ENCODE measurements at regions not wholly inside any gene's neighbourhood (a gene's known extent, or its start where the extent isn't known, plus 50 kb on each side); places are given as distances from the start of the nearest gene placed in this dataset.

- Mint-ChIP-seq H3K9me3 (no peaks in the 10 kb centered on the region), H3K36me3 (ENCODE audit: insufficient read depth) (no peaks in the 10 kb centered on the region), H3K27me3 (peaks cover 10 to 17% of the 10 kb centered on the region in 2 donors), H3K27ac (no peak overlapping the region), H3K4me3 (no peak overlapping the region), H3K4me1 (ENCODE audit: low read depth in 2 of 2) (no peaks in the 10 kb centered on the region)
- ATAC-seq (replicated peaks) = no peak
- no peak for DNase-seq
Observed at GRCh38 chr20:10780901-10781300, 107.1 kb upstream of the JAG1 start.

GRCh38 chr20:10781526-10781925 is 107.7 kb upstream of the JAG1 start:
- Mint-ChIP-seq H3K9me3 (no peaks in the 10 kb centered on the region), H3K27ac (no peak overlapping the region), H3K4me3 (no peak overlapping the region), H3K4me1 (ENCODE audit: low read depth in 2 of 2) (no peaks in the 10 kb centered on the region), H3K27me3 (peaks cover 10 to 16% of the 10 kb centered on the region in 2 donors), H3K36me3 (ENCODE audit: insufficient read depth) (no peaks in the 10 kb centered on the region)
- ATAC-seq (replicated peaks) (no peak), DNase-seq (no peak)

- DNase-seq = no peak
- no peak overlapping the region for H3K27ac Mint-ChIP-seq
- H3K36me3 Mint-ChIP-seq (ENCODE audit: insufficient read depth) = no peaks in the 10 kb centered on the region
- no peak for ATAC-seq (replicated peaks)
- H3K4me3 Mint-ChIP-seq = no peak overlapping the region
- H3K27me3 Mint-ChIP-seq = peaks cover 10 to 21% of the 10 kb centered on the region in 2 donors
- H3K4me1 Mint-ChIP-seq (ENCODE audit: low read depth in 2 of 2) = no peaks in the 10 kb centered on the region
- peaks cover 0 to 2% of the 10 kb centered on the region in 2 donors for H3K9me3 Mint-ChIP-seq
Observed at GRCh38 chr20:10783707-10784553, 110.1 kb upstream of the JAG1 start.

DNA sequence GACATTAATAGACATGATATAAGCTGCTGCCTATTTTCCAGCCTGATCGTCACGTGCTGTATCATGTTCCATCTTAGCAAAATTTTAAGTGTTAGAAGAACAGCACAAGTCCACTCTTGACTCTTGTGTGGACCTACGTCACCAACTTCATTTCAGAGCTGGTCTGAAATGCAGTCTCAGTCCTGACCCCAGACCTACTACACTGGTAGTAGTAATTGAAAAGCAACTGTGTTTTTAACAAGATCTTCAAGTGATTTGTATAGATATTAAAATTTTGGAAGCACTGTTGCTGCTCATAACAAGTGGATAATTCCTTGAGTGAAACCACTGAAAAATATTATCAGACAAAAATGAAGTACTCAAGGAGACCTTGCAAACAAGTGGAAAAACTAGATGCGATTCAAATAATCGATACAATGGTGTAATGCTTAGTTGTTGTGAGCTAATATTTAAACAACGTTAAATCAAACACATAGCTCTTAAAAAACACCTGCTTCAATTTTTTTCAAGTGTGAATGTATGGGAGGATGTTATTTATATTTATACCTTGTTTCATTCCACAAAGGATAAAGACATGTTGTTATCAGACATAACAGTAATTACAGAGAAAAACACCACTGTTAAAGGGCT is 110.9 kb upstream of the JAG1 start:
- H3K27ac Mint-ChIP-seq = no peak overlapping the region
- H3K36me3 Mint-ChIP-seq (ENCODE audit: insufficient read depth) = no peaks in the 10 kb centered on the region
- H3K4me3 Mint-ChIP-seq = no peak overlapping the region
- DNase-seq = no peak
- no peak for ATAC-seq (replicated peaks)
- no peaks in the 10 kb centered on the region for H3K4me1 Mint-ChIP-seq (ENCODE audit: low read depth in 2 of 2)
- peaks cover 2 to 4% of the 10 kb centered on the region in 2 donors for H3K9me3 Mint-ChIP-seq
- peaks cover 10 to 21% of the 10 kb centered on the region in 2 donors for H3K27me3 Mint-ChIP-seq

DNA sequence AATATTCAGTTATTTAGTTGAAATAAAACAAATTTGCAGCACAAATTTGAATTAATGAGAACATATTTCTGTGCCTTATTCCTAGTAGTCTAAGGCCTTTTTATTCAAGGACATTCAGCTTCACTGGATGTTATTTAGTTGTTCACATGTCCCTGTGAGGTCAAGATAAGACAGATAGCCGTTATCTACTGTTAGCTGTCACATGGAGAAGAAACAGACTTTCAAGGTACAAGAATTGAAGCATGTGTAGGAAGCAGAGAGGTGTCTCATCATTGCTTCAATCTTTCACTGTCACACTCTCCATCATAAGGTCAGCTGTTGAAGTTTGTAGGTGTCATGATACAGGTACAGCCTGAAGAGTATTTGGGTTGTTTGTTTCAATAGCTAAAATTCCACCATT is 112.9 kb upstream of the JAG1 start:
- peaks cover 7 to 17% of the 10 kb centered on the region in 2 donors for H3K27me3 Mint-ChIP-seq
- peaks cover 2 to 6% of the 10 kb centered on the region in 2 donors for H3K9me3 Mint-ChIP-seq
- H3K27ac Mint-ChIP-seq = no peak overlapping the region
- H3K36me3 Mint-ChIP-seq (ENCODE audit: insufficient read depth) = no peaks in the 10 kb centered on the region
- H3K4me1 Mint-ChIP-seq (ENCODE audit: low read depth in 2 of 2) = no peaks in the 10 kb centered on the region
- H3K4me3 Mint-ChIP-seq = no peak overlapping the region
- DNase-seq (no peak), ATAC-seq (replicated peaks) (no peak)

GRCh38 chr20:10788055-10788454 is 114.3 kb upstream of the JAG1 start:
- Mint-ChIP-seq H3K36me3 (ENCODE audit: insufficient read depth) (no peaks in the 10 kb centered on the region), H3K4me1 (ENCODE audit: low read depth in 2 of 2) (no peaks in the 10 kb centered on the region), H3K9me3 (peaks cover 2 to 6% of the 10 kb centered on the region in 2 donors), H3K27me3 (peaks cover 0 to 10% of the 10 kb centered on the region in 2 donors), H3K27ac (no peak overlapping the region), H3K4me3 (no peak overlapping the region)
- DNase-seq = no peak
- ATAC-seq (replicated peaks) = no peak

DNA sequence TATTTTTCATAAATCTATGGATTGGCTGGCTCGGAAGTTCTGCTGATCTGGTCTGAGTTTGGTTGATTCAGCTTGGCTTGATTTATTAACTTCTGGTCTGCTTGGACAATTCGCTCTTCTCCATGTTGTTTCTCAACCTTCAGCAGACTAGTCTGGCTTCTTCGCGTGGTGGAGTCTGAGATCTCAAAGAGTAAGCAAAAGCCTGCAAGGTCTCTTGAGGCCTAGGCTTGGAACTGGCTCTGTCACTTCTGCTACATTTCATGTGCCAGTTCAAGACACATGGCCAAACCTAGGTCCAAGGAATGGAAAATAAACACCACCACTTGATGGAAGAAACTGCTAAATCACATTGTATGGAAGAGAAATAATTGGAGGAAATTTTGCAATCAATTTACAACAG is 115.1 kb upstream of the JAG1 start:
- DNase-seq (no peak), ATAC-seq (replicated peaks) (no peak)
- Mint-ChIP-seq H3K9me3 (peaks cover 2 to 6% of the 10 kb centered on the region in 2 donors), H3K27ac (no peak overlapping the region), H3K36me3 (ENCODE audit: insufficient read depth) (no peaks in the 10 kb centered on the region), H3K4me3 (no peak overlapping the region), H3K4me1 (ENCODE audit: low read depth in 2 of 2) (no peaks in the 10 kb centered on the region), H3K27me3 (peaks cover 0 to 10% of the 10 kb centered on the region in 2 donors)

GRCh38 chr20:10789386-10789785 is 115.6 kb upstream of the JAG1 start:
- H3K9me3 Mint-ChIP-seq = peaks cover 2 to 6% of the 10 kb centered on the region in 2 donors
- no peak for DNase-seq
- no peak overlapping the region for H3K27ac Mint-ChIP-seq
- H3K27me3 Mint-ChIP-seq = peaks cover 0 to 5% of the 10 kb centered on the region in 2 donors
- H3K4me3 Mint-ChIP-seq = no peak overlapping the region
- ATAC-seq (replicated peaks) = no peak
- H3K4me1 Mint-ChIP-seq (ENCODE audit: low read depth in 2 of 2) = no peaks in the 10 kb centered on the region
- H3K36me3 Mint-ChIP-seq (ENCODE audit: insufficient read depth) = no peaks in the 10 kb centered on the region

DNA sequence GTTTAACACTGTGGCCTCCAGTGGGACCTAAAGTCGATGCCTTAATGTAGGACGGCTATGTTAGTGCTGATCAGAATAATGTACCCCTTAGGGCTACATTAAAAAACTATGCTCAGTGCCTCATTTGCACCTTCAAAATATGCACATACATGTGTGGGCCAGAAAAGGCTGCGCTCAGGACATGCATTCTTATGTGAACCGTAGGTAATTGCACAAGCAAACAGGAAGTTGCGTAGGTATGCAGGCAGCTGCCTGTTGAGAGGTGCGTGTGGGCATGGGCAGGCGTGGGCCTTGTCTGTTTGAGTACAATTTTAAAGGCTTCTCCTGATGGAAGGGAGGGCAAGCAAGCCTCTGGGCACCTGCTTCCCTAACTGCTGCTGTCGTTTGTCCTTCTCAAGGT is 116.2 kb upstream of the JAG1 start:
- DNase-seq = no peak
- Mint-ChIP-seq H3K27ac (no peak overlapping the region), H3K9me3 (peaks cover 2 to 6% of the 10 kb centered on the region in 2 donors), H3K4me3 (no peak overlapping the region), H3K4me1 (ENCODE audit: low read depth in 2 of 2) (no peaks in the 10 kb centered on the region), H3K36me3 (ENCODE audit: insufficient read depth) (no peaks in the 10 kb centered on the region), H3K27me3 (peaks cover 0 to 5% of the 10 kb centered on the region in 2 donors)
- ATAC-seq (replicated peaks) = no peak

- ATAC-seq (replicated peaks) (no peak), DNase-seq (no peak)
- no peak overlapping the region for H3K4me3 Mint-ChIP-seq
- peaks cover 0 to 5% of the 10 kb centered on the region in 2 donors for H3K27me3 Mint-ChIP-seq
- H3K4me1 Mint-ChIP-seq (ENCODE audit: low read depth in 2 of 2) = no peaks in the 10 kb centered on the region
- H3K27ac Mint-ChIP-seq = no peak overlapping the region
- peaks cover 0 to 6% of the 10 kb centered on the region in 2 donors for H3K9me3 Mint-ChIP-seq
- H3K36me3 Mint-ChIP-seq (ENCODE audit: insufficient read depth) = no peaks in the 10 kb centered on the region
Observed at GRCh38 chr20:10792291-10792690, 118.5 kb upstream of the JAG1 start.

GRCh38 chr20:10793766-10794165 is 120.0 kb upstream of the JAG1 start:
- Mint-ChIP-seq H3K4me3 (no peak overlapping the region), H3K4me1 (ENCODE audit: low read depth in 2 of 2) (no peaks in the 10 kb centered on the region), H3K9me3 (peaks cover 0 to 6% of the 10 kb centered on the region in 2 donors), H3K36me3 (ENCODE audit: insufficient read depth) (no peaks in the 10 kb centered on the region), H3K27ac (no peak overlapping the region), H3K27me3 (peaks cover 0 to 5% of the 10 kb centered on the region in 2 donors)
- no peak for DNase-seq
- no peak for ATAC-seq (replicated peaks)

- Mint-ChIP-seq H3K9me3 (peaks cover 0 to 2% of the 10 kb centered on the region in 2 donors), H3K36me3 (ENCODE audit: insufficient read depth) (no peaks in the 10 kb centered on the region), H3K4me1 (ENCODE audit: low read depth in 2 of 2) (no peaks in the 10 kb centered on the region), H3K4me3 (no peak overlapping the region), H3K27ac (no peak overlapping the region), H3K27me3 (peaks cover 0 to 5% of the 10 kb centered on the region in 2 donors)
- ATAC-seq (replicated peaks) (no peak), DNase-seq (no peak)
Observed at GRCh38 chr20:10794765-10795164, 121.0 kb upstream of the JAG1 start.

GRCh38 chr20:10795286-10796026 is 121.7 kb upstream of the JAG1 start:
- Mint-ChIP-seq H3K4me3 (no peak overlapping the region), H3K4me1 (ENCODE audit: low read depth in 2 of 2) (no peaks in the 10 kb centered on the region), H3K36me3 (ENCODE audit: insufficient read depth) (no peaks in the 10 kb centered on the region), H3K27me3 (peaks cover 0 to 5% of the 10 kb centered on the region in 2 donors), H3K9me3 (no peaks in the 10 kb centered on the region), H3K27ac (no peak overlapping the region)
- ATAC-seq (replicated peaks) = no peak
- DNase-seq = no peak

All from effector memory CD8-positive, alpha-beta T cell (primary cell).